Fibroblast of lung (primary cell): ENCODE measurements at regions not wholly inside any gene's neighbourhood (a gene's known extent, or its start where the extent isn't known, plus 50 kb on each side); places are given as distances from the start of the nearest gene placed in this dataset.

Source experiments
- DNase-seq, 2 donors: peaks; one replicate each; pipeline versions ENCODE4 v3.0.0 to v3.0.0-alpha.2; 2010; ENCODE audit warnings: low read depth in 2 of 2
- H2AFZ ChIP-seq: 2 replicates; pipeline ENCODE4 v1.5.1; 2012; ENCODE audit warnings: low read length, control low read depth, inconsistent platforms
- H3K27ac ChIP-seq: 2 replicates; pipeline ENCODE4 v1.5.1; 2011; ENCODE audit warnings: low read length, control low read depth; ENCODE audit not compliant: insufficient read depth
- H3K27me3 ChIP-seq: 2 replicates; pipeline ENCODE4 v1.5.1; 2011; ENCODE audit warnings: mild to moderate bottlenecking, low read length; ENCODE audit not compliant: control insufficient read depth, insufficient read depth
- H3K36me3 ChIP-seq: 2 replicates; pipeline ENCODE4 v1.5.1; 2011; ENCODE audit warnings: low read length; ENCODE audit not compliant: control insufficient read depth, insufficient read depth
- H3K4me1 ChIP-seq: 2 replicates; pipeline ENCODE4 v1.5.1; 2011; ENCODE audit warnings: low read length; ENCODE audit not compliant: control insufficient read depth, insufficient read depth; ENCODE audit errors: extremely low read depth
- H3K4me2 ChIP-seq: 2 replicates; pipeline ENCODE4 v1.5.1; 2011; ENCODE audit warnings: low read length, control low read depth; ENCODE audit not compliant: insufficient read depth; ENCODE audit errors: extremely low read depth
- H3K4me3 ChIP-seq, 4 experiments: fragments of 200-600 bp in 1 of 4; sonication (generic) in 1 of 4; replicated peaks in 1 of 4; 2 replicates each; pipeline ENCODE4 v1.5.1; 2011 to 2016; ENCODE audit warnings: low read length in 4 of 4, low read depth in 3 of 4, mild to moderate bottlenecking in 3 of 4, control low read depth in 2 of 4, inconsistent platforms in 1 of 4, mixed read lengths in 1 of 4; ENCODE audit not compliant: insufficient read depth in 1 of 4; ENCODE audit errors: control extremely low read depth in 1 of 4
- H3K79me2 ChIP-seq: 2 replicates; pipeline ENCODE4 v1.5.1; 2012; ENCODE audit warnings: mild to moderate bottlenecking, low read length, inconsistent platforms; ENCODE audit not compliant: control insufficient read depth, insufficient read depth
- H3K9ac ChIP-seq: 2 replicates; pipeline ENCODE4 v1.5.1; 2011; ENCODE audit warnings: mild to moderate bottlenecking, low read length, control low read depth; ENCODE audit not compliant: insufficient read depth
- H3K9me3 ChIP-seq: 2 replicates; pipeline ENCODE4 v1.5.1; 2012; ENCODE audit warnings: low read depth, low read length; ENCODE audit not compliant: control insufficient read depth, insufficient read depth
- H4K20me1 ChIP-seq: 2 replicates; pipeline ENCODE4 v1.5.1; 2011; ENCODE audit warnings: low read length; ENCODE audit not compliant: control insufficient read depth, insufficient read depth; ENCODE audit errors: extremely low read depth
- CTCF ChIP-seq, 2 donors: IDR thresholded peaks in 1 of 2; conservative IDR thresholded peaks in 1 of 2; 1 replicate in 1 of 2; 2 replicates in 1 of 2; pipeline ENCODE4 v1.5.1; 2011 to 2012; ENCODE audit warnings: low read length in 2 of 2, control low read depth in 1 of 2, inconsistent platforms in 1 of 2, low read depth in 1 of 2, mild to moderate bottlenecking in 1 of 2
- EZH2 ChIP-seq: IDR thresholded peaks from 2 replicates; pipeline ENCODE4 v1.5.1; 2012; ENCODE audit warnings: low read length, control low read depth, mild to moderate bottlenecking; ENCODE audit errors: missing control alignments

- TF ChIP-seq CTCF (conservative IDR thresholded peaks at IDR 0.05 in 1 of 2, IDR thresholded peaks at IDR 0.05 in 1 of 2; ENCODE audit: low read depth in 1 of 2, low read length in 2 of 2): no peak
- TF ChIP-seq EZH2: no peak
- no peak overlapping the region for H3K4me3 ChIP-seq
- H3K79me2 ChIP-seq: no peaks in the 10 kb centered on the region
- DNase-seq: no peak
- no peak overlapping the region for H3K27ac ChIP-seq
- H3K36me3 ChIP-seq: no peaks in the 10 kb centered on the region
- no peak overlapping the region for H3K9ac ChIP-seq
- H4K20me1 ChIP-seq: no peaks in the 10 kb centered on the region
- H3K4me1 ChIP-seq: no peaks in the 10 kb centered on the region
- no peaks in the 10 kb centered on the region for H3K9me3 ChIP-seq
- no peak overlapping the region for H2AFZ ChIP-seq
- no peak overlapping the region for H3K4me2 ChIP-seq
- H3K27me3 ChIP-seq: no peaks in the 10 kb centered on the region
Measured at GRCh38 chr10:55200020-55200419, 399.0 kb upstream of the PCDH15 start.

- Histone ChIP-seq H3K9me3 (no peaks in the 10 kb centered on the region), H3K4me3 (no peak overlapping the region), H3K36me3 (no peaks in the 10 kb centered on the region), H3K27me3 (no peaks in the 10 kb centered on the region), H3K27ac (no peak overlapping the region), H4K20me1 (no peaks in the 10 kb centered on the region), H2AFZ (no peak overlapping the region), H3K79me2 (no peaks in the 10 kb centered on the region), H3K4me1 (no peaks in the 10 kb centered on the region), H3K9ac (no peak overlapping the region), H3K4me2 (no peak overlapping the region)
- TF ChIP-seq CTCF (conservative IDR thresholded peaks at IDR 0.05 in 1 of 2, IDR thresholded peaks at IDR 0.05 in 1 of 2; ENCODE audit: low read depth in 1 of 2, low read length in 2 of 2): no peak
- TF ChIP-seq EZH2: no peak
- DNase-seq: no peak
Measured at GRCh38 chr10:55191236-55191860, 390.3 kb upstream of the PCDH15 start.

- H3K9ac ChIP-seq: no peak overlapping the region
- H2AFZ ChIP-seq: no peak overlapping the region
- H3K27ac ChIP-seq: no peak overlapping the region
- H4K20me1 ChIP-seq: no peaks in the 10 kb centered on the region
- H3K9me3 ChIP-seq: no peaks in the 10 kb centered on the region
- H3K4me1 ChIP-seq: no peaks in the 10 kb centered on the region
- H3K4me3 ChIP-seq: no peak overlapping the region
- TF ChIP-seq CTCF (conservative IDR thresholded peaks at IDR 0.05 in 1 of 2, IDR thresholded peaks at IDR 0.05 in 1 of 2; ENCODE audit: low read depth in 1 of 2, low read length in 2 of 2) (no peak), EZH2 (no peak)
- H3K36me3 ChIP-seq: no peaks in the 10 kb centered on the region
- DNase-seq: peak in 1 of 2 donors; percentile 58
- no peaks in the 10 kb centered on the region for H3K79me2 ChIP-seq
- no peak overlapping the region for H3K4me2 ChIP-seq
- H3K27me3 ChIP-seq: no peaks in the 10 kb centered on the region
Measured at GRCh38 chr10:55183993-55184392, 383.0 kb upstream of the PCDH15 start.
